Kidney glomerular epithelial cell (primary cell): ENCODE measurements at regions not wholly inside any gene's neighbourhood (a gene's known extent, or its start where the extent isn't known, plus 50 kb on each side); places are given as distances from the start of the nearest gene placed in this dataset.
"Not testable (repeated sequence)": the region's sequence is repeated elsewhere in the genome, so short reads cannot be mapped to it uniquely, and the experiment has no call there.

Experiments used
- DNase-seq: peaks from one replicate; lab custom pipeline; 2025; lab: John Stamatoyannopoulos, UW

GRCh38 chr3:73867524-73867923 lies 242.8 kb upstream of the PDZRN3 start:
- no peak for DNase-seq

GRCh38 chr3:73866846-73867245 lies 242.1 kb upstream of the PDZRN3 start:
- DNase-seq = no peak

- no peak for DNase-seq
These were observed 238.9 kb upstream of the PDZRN3 start for GRCh38 chr3:73863546-73864079.

GRCh38 chr3:73855813-73856212 lies 231.1 kb upstream of the PDZRN3 start:
- no peak for DNase-seq

GRCh38 chr3:73848173-73848906 lies 223.6 kb upstream of the PDZRN3 start:
- DNase-seq = peak; percentile 44

- no peak for DNase-seq
These were observed 222.2 kb upstream of the PDZRN3 start for GRCh38 chr3:73846951-73847350.

- no peak for DNase-seq
These were observed 214.3 kb upstream of the PDZRN3 start for GRCh38 chr3:73839032-73839431.

GRCh38 chr3:73835945-73836344 lies 211.2 kb upstream of the PDZRN3 start:
- no peak for DNase-seq

- DNase-seq = no peak
These were observed 207.7 kb upstream of the PDZRN3 start for GRCh38 chr3:73832426-73832825.

GRCh38 chr3:73828348-73828747 lies 203.6 kb upstream of the PDZRN3 start:
- no peak for DNase-seq

- no peak for DNase-seq
These were observed 203.0 kb upstream of the PDZRN3 start for GRCh38 chr3:73827725-73828211.

GRCh38 chr3:73827204-73827603 lies 202.5 kb upstream of the PDZRN3 start:
- no peak for DNase-seq

- DNase-seq = not testable (repeated sequence)
These were observed 196.2 kb upstream of the PDZRN3 start for GRCh38 chr3:73820896-73821295.

GRCh38 chr3:73820431-73820830 lies 195.7 kb upstream of the PDZRN3 start:
- no peak for DNase-seq

GRCh38 chr3:73815966-73816365 lies 191.2 kb upstream of the PDZRN3 start:
- DNase-seq = no peak

GRCh38 chr3:73813692-73814292 lies 189.1 kb upstream of the PDZRN3 start:
- no peak for DNase-seq

- no peak for DNase-seq
These were observed 188.6 kb upstream of the PDZRN3 start for GRCh38 chr3:73813291-73813690.

GRCh38 chr3:73812054-73812453 lies 187.3 kb upstream of the PDZRN3 start:
- DNase-seq = no peak

- no peak for DNase-seq
These were observed 184.2 kb upstream of the PDZRN3 start for GRCh38 chr3:73808862-73809509.

- DNase-seq = no peak
These were observed 180.7 kb upstream of the PDZRN3 start for GRCh38 chr3:73805435-73805834.

GRCh38 chr3:73804204-73804603 lies 179.5 kb upstream of the PDZRN3 start:
- no peak for DNase-seq

GRCh38 chr3:73801444-73801843 lies 176.7 kb upstream of the PDZRN3 start:
- DNase-seq = no peak

- DNase-seq = no peak
These were observed 172.6 kb upstream of the PDZRN3 start for GRCh38 chr3:73797311-73797710.
